ENCODE measurements at regions not wholly inside any gene's neighbourhood (a gene's known extent, or its start where the extent isn't known, plus 50 kb on each side); places are given as distances from the start of the nearest gene placed in this dataset.

DNA sequence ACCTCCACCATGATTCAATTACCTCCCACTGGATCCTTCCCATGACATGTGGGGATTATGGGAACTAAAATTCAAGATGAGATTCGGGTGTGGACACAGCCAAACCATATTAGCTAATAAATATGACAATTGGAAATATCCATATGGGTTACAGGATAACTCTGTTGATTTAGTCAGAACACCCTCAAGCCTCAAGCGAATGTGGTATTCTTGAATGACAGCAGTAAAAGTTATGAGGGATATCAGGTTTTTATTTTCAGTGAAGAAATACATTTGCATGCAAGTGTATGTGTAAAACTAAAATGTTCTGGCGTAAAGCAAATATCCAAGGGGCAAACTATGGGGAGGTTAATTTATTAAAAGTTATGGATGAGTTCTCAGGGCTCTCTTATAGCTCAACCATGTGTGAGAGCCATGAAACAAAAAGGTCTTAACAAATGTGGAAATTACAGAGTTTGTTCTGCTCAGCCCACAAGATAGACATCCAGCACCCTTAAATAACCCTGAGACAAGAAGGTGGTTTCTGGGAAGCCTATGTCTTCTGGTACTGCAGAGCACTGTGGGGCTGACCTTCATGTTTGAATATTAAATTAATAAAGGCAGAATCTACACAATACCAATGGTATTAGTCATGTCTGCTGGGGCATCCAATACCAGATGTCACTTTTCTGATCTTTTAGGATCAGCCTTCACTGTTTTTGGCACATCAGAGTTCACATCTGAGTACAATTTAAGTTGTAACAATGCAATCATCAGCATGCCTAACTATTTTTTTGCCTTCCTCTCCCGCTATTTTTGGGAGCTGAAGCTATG is 370.5 kb upstream of the RSPO3 start:
- ATAC-seq (no peak), DNase-seq (no peak)
- H3K36me3 Mint-ChIP-seq (ENCODE audit: low read depth): no peaks in the 10 kb centered on the region
- CTCF ChIA-PET: no interaction called here
- no peak overlapping the region for H3K4me3 Mint-ChIP-seq
- no peaks in the 10 kb centered on the region for H3K4me1 Mint-ChIP-seq (ENCODE audit: low read depth)
- POLR2A ChIA-PET: no interaction called here
- H3K27me3 Mint-ChIP-seq: no peaks in the 10 kb centered on the region
- H3K9me3 Mint-ChIP-seq: peaks cover 3% of the 10 kb centered on the region
- intact Hi-C loops (cut with micrococcal nuclease): no loop called here
- no peak for TF ChIP-seq CTCF (IDR thresholded peaks at IDR 0.05)
- no peak overlapping the region for H3K27ac Mint-ChIP-seq

- ChIA-PET CTCF (interaction anchor here (1.1 kb wide), 1 partner anchor 51 kb away, joined by 3 read pairs; no protein-coding TSS in a partner anchor), POLR2A (no interaction called here)
- H3K4me1 Mint-ChIP-seq (ENCODE audit: low read depth): no peaks in the 10 kb centered on the region
- ATAC-seq (no peak), DNase-seq (no peak)
- intact Hi-C loops (cut with micrococcal nuclease): no loop called here
- no peak for TF ChIP-seq CTCF (IDR thresholded peaks at IDR 0.05)
- H3K27me3 Mint-ChIP-seq: no peaks in the 10 kb centered on the region
- no peaks in the 10 kb centered on the region for H3K36me3 Mint-ChIP-seq (ENCODE audit: low read depth)
- no peak overlapping the region for H3K4me3 Mint-ChIP-seq
- H3K27ac Mint-ChIP-seq: no peak overlapping the region
- peaks cover 2% of the 10 kb centered on the region for H3K9me3 Mint-ChIP-seq
Observed at GRCh38 chr6:126753606-126754005, 364.9 kb upstream of the RSPO3 start.

DNA sequence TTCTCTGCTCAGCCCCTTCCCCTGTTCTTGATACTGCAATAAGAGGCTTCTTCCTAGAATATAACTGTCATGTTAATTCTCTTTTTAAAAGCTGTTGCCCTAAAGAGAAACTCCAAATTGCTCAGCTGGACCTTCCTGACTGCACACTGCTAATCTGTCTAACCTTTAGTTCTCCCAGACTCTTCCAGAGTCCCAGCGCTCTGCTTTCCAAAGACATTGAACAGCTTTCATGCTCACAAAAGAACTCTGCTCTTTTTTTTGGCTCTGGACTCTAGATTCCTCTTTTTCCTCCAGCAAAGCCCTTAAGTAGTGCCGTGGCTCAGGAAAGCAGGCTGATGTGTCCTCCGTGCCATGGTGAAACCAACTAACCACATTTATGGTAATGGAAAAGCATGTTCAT is 356.6 kb upstream of the RSPO3 start:
- no peak overlapping the region for H3K4me3 Mint-ChIP-seq
- intact Hi-C loops (cut with micrococcal nuclease): no loop called here
- H3K9me3 Mint-ChIP-seq: no peaks in the 10 kb centered on the region
- POLR2A ChIA-PET: no interaction called here
- ATAC-seq (no peak), DNase-seq (no peak)
- H3K4me1 Mint-ChIP-seq (ENCODE audit: low read depth): no peaks in the 10 kb centered on the region
- CTCF ChIA-PET: no interaction called here
- no peaks in the 10 kb centered on the region for H3K36me3 Mint-ChIP-seq (ENCODE audit: low read depth)
- TF ChIP-seq CTCF (IDR thresholded peaks at IDR 0.05): no peak
- no peak overlapping the region for H3K27ac Mint-ChIP-seq
- H3K27me3 Mint-ChIP-seq: no peaks in the 10 kb centered on the region

- intact Hi-C loops (cut with micrococcal nuclease): no loop called here
- Mint-ChIP-seq H3K36me3 (ENCODE audit: low read depth) (no peaks in the 10 kb centered on the region), H3K4me1 (ENCODE audit: low read depth) (no peaks in the 10 kb centered on the region), H3K27ac (no peak overlapping the region), H3K27me3 (no peaks in the 10 kb centered on the region), H3K9me3 (no peaks in the 10 kb centered on the region), H3K4me3 (no peak overlapping the region)
- ChIA-PET CTCF (no interaction called here), POLR2A (no interaction called here)
- ATAC-seq (no peak), DNase-seq (no peak)
- no peak for TF ChIP-seq CTCF (IDR thresholded peaks at IDR 0.05)
Observed at GRCh38 chr6:126764104-126764503, 354.4 kb upstream of the RSPO3 start.

GRCh38 chr6:126764671-126765070 is 353.8 kb upstream of the RSPO3 start:
- TF ChIP-seq CTCF (IDR thresholded peaks at IDR 0.05): no peak

More at GRCh38 chr6:126764671-126765070, 353.8 kb upstream of the RSPO3 start:
- intact Hi-C loops (cut with micrococcal nuclease): no loop called here
- ChIA-PET CTCF (no interaction called here), POLR2A (no interaction called here)
- ATAC-seq: no peak
- Mint-ChIP-seq H3K4me3 (no peak overlapping the region), H3K27ac (no peak overlapping the region), H3K9me3 (no peaks in the 10 kb centered on the region), H3K4me1 (ENCODE audit: low read depth) (no peaks in the 10 kb centered on the region), H3K36me3 (ENCODE audit: low read depth) (no peaks in the 10 kb centered on the region), H3K27me3 (no peaks in the 10 kb centered on the region)
- DNase-seq: no peak
